GM04504 (cell line): ENCODE measurements at regions not wholly inside any gene's neighbourhood (a gene's known extent, or its start where the extent isn't known, plus 50 kb on each side); places are given as distances from the start of the nearest gene placed in this dataset.

Experiments used
- DNase-seq: peaks from one replicate; pipeline ENCODE4 v3.0.0-alpha.2; 2012; ENCODE audit warnings: low read depth

- no peak for DNase-seq
Measured at GRCh38 chr2:66895206-66895605, 460.3 kb downstream of the MEIS1 start.

- DNase-seq = no peak
Measured at GRCh38 chr2:66896131-66896530, 461.2 kb downstream of the MEIS1 start.

GRCh38 chr2:66897181-66897580, 462.3 kb downstream of the MEIS1 start:
- no peak for DNase-seq

DNA sequence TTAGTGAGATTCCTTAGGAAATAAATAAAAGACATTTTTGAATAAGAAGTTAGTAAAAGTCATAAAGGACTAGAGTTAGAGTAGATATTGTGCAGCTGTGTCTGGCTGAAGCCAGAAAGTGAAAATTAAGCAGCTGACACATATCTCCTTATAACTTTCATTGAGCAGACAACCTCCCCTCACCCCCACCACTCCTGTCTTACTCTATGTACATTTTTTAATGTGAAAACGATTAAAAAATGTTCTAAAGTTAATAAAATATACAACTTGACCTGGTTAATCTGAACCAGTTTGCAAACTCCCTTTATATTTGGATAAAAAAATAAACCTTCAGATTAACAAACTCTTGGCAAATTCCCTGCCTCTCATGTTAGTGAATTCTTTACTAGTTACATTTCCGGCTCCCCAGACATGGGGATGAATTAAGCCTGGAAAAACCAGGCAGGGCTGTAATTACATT, 462.8 kb downstream of the MEIS1 start:
- DNase-seq = no peak

- DNase-seq = no peak
Measured at GRCh38 chr2:66899109-66899508, 464.2 kb downstream of the MEIS1 start.

- DNase-seq = no peak
Measured at GRCh38 chr2:66899648-66900047, 464.7 kb downstream of the MEIS1 start.

DNA sequence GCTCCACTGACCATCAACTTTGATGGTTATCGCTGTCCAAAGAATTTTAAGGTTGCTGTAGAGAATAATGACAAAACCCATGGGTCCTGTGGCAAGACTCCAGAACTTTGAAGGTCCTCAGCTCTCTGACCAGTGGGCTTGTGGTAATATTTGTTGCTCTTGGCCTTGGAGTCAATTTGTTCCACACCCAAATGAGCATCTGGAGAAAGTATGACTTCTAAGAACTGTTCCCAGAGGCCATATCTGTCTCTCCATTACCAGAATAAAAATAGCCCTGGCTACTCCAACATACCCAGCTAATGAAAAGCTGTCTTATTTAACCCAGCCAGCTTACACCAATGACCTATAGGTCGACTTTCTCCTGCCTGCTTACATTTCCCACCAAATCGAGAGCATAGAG, 466.4 kb downstream of the MEIS1 start:
- DNase-seq = no peak

DNA sequence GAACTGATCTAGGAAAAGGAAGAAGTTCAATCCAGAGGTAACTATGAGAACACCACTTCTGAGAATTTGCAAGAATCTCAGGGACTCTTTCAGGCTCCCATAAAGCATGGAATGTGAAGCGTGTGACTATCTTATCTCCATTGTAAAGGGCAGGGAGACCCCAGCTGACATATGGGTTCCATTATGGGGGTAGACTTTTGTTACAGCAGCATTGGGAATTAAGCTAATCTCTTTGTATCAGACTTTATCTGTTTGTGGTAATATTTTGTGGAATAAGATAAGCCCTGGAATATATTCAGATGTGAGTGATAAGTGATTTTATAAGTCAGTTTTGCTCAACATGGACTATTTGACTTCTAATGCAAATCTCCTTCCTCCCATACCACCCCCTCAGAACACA, 468.3 kb downstream of the MEIS1 start:
- no peak for DNase-seq

- DNase-seq = no peak
Measured at GRCh38 chr2:66903745-66904465, 469.0 kb downstream of the MEIS1 start.

- DNase-seq = no peak
Measured at GRCh38 chr2:66915237-66915636, 480.3 kb downstream of the MEIS1 start.

- no peak for DNase-seq
Measured at GRCh38 chr2:66919286-66919685, 477.8 kb upstream of the ETAA1 start.

- DNase-seq = no peak
Measured at GRCh38 chr2:66920415-66920814, 476.7 kb upstream of the ETAA1 start.

- DNase-seq = no peak
Measured at GRCh38 chr2:66925128-66925527, 472.0 kb upstream of the ETAA1 start.

- no peak for DNase-seq
Measured at GRCh38 chr2:66926594-66927112, 470.5 kb upstream of the ETAA1 start.

DNA sequence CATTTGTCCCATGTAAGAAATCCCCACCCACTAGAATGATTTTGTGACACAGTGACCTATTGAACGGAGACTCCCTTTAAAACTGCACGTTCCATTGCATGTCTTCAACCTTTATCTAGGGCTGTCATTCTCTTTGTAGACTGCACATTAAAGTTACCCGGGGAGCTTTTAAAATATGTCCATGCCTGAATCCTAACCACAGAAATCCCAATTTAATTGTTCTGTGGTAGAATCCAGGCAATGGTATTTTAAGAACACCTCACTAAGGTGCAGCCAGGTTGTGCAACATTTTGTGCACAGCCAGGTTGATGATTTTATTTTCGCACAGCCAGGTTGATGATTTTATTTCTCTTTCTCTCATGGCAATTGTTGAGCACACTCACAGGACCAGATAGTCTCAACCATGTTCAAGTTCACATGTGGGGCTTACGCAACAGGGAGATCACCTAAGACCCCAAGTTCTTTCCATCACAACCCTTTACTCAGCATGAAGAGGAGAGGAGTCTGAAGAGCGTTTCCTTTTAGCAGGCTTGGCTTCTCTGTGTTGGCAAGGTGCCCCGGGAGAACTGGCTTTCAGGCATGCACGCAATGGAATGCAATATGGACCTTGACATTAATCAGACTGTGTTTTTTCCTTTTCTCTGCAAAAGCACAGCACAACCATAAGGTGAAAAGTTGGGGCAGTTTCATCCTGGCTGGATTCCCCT, 467.3 kb upstream of the ETAA1 start:
- peak; percentile 57 for DNase-seq

DNA sequence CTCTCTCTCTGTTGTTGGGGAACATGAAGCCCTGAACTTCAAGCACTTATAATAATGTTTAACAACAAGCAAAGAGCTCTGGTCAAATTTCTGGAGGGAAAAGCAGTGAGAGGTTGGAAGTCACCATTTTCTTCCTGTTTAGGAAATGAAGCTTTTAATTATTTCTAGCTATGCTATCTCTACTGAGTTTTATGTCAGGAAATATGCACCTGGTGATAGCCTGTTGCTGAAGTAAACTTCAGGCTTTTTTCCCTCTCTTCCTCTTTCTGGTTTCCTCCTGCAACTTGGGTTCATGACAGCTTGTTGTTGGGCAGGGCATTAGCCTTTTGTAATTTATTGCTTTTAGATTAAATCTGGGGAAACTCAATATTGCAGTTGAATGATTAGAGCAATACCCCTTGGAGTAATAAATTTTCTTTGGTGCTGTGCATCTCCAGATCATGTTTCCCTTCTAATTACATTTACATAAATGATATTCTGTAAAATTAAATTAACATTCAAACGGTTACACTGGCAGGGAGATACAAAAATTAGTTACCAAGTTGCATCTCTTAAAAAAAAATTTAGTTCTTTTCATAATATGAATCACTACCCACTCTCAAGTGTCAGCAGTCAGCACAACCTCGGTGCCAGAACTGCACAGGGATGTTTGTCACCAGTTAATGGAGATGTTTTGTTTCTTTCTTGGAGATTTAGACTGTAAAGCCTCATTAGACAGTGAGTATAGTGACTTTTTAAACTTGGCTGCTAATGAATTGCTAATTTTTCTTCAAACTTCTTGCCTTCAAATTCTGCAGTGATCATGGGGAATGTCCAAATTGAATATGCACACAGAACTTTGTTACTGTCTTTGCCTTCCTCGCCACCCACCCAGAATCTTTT, 466.6 kb upstream of the ETAA1 start:
- DNase-seq = no peak

DNA sequence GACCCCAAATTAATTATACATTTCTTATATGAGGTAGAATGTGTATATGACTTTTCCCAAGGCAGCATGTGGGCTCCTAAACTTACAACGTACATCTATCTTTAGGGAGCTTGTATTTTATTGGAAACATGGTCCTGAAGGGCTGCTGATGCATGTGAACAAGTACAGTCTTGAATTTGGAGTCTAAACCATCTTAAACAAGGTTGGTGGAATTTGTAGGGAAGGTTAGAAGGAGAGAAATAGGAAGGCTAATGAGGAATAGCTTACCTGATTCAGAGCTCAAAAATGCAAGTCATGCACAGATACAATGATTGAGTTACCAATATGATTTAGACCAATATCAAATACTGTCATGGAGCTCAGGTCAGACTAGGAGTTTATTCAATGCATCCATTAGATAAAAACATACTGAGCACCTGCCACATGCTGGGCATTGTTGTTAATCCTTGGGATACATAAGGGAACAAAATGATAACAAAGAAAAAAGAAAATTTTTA, 458.6 kb upstream of the ETAA1 start:
- no peak for DNase-seq

DNA sequence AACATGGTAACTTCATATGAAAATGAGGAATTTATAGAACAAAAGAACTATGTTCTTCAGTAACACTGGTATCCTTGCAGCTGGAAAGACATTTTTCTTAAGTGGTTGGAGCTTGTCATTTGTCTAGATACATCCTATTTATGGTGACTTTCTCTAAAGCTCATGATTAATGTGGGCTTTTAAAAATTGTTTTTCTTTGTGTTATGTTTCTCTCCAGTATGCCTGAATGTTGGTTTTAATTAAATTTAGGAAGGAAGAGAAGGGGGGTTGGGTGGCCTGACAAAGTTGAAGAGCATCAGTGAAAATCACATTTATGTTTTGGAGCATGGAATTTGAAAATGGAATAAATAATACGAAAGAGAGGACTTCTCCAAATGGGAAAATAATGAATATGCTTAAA, 457.1 kb upstream of the ETAA1 start:
- DNase-seq = no peak

- DNase-seq = no peak
Measured at GRCh38 chr2:66948234-66948633, 448.9 kb upstream of the ETAA1 start.

- no peak for DNase-seq
Measured at GRCh38 chr2:66957198-66957597, 439.9 kb upstream of the ETAA1 start.

GRCh38 chr2:66957677-66958076, 439.5 kb upstream of the ETAA1 start:
- no peak for DNase-seq

GRCh38 chr2:66960161-66960560, 437.0 kb upstream of the ETAA1 start:
- no peak for DNase-seq
